H1 (cell line): ENCODE measurements at regions not wholly inside any gene's neighbourhood (a gene's known extent, or its start where the extent isn't known, plus 50 kb on each side); places are given as distances from the start of the nearest gene placed in this dataset.

Source experiments
- CTCF ChIA-PET: fragments of 300-600 bp; sonication (Branson Sonifier 250); formaldehyde crosslinking; loops from one replicate; lab custom pipeline; 2021; ENCODE audit not compliant: partially characterized antibody; lab: Charles Lee
- POLR2A ChIA-PET: fragments of 300-600 bp; sonication (Branson Sonifier 250); formaldehyde crosslinking; loops from one replicate; lab custom pipeline; 2021; ENCODE audit warnings: inconsistent platforms; ENCODE audit not compliant: partially characterized antibody; lab: Charles Lee
- DNase-seq, 2 experiments: peaks; one replicate each; pipeline versions ENCODE4 v3.0.0 to v3.0.0-alpha.2; 2010 to 2022; ENCODE audit warnings: low spot score in 2 of 2, low read depth in 1 of 2, mixed read lengths in 1 of 2
- FAIRE-seq: peaks from 2 replicates; lab custom pipeline; 2011; peaks lifted over from hg19 to GRCh38; lab: Jason Lieb, UNC
- H2AFZ ChIP-seq: 2 replicates; pipeline ENCODE4 v1.8.1; 2012; ENCODE audit warnings: low read length, inconsistent platforms
- H2AK5ac ChIP-seq: 2 replicates; pipeline ENCODE4 v1.6.1; 2013; ENCODE audit warnings: low read depth, low read length
- H2BK120ac ChIP-seq: replicated peaks from 2 replicates; pipeline ENCODE3; 2013; ENCODE audit warnings: low read depth, low read length, inconsistent platforms
- H2BK12ac ChIP-seq: 2 replicates; pipeline ENCODE4 v1.6.1; 2013; ENCODE audit warnings: low read depth, low read length
- H2BK15ac ChIP-seq: 2 replicates; pipeline ENCODE4 v1.6.1; 2013; ENCODE audit warnings: low read length
- H2BK20ac ChIP-seq: 2 replicates; pipeline ENCODE4 v1.6.1; 2013; ENCODE audit warnings: low read length
- H2BK5ac ChIP-seq: 2 replicates; pipeline ENCODE4 v1.6.1; 2013; ENCODE audit warnings: low read depth, low read length
- H3K14ac ChIP-seq: 2 replicates; pipeline ENCODE4 v1.6.1; 2013; ENCODE audit warnings: inconsistent platforms; ENCODE audit not compliant: insufficient read length
- H3K18ac ChIP-seq: 2 replicates; pipeline ENCODE4 v1.6.1; 2013; ENCODE audit warnings: low read length; ENCODE audit errors: extremely low read depth
- H3K23ac ChIP-seq: 2 replicates; pipeline ENCODE4 v1.6.1; 2013; ENCODE audit warnings: inconsistent platforms; ENCODE audit not compliant: insufficient read length
- H3K23me2 ChIP-seq: 2 replicates; pipeline ENCODE4 v1.6.1; 2013; ENCODE audit warnings: low read depth, low read length
- H3K27ac ChIP-seq: 2 replicates; pipeline ENCODE4 v1.6.1; 2011; ENCODE audit warnings: low read depth, low read length, inconsistent platforms
- H3K27me3 ChIP-seq, 4 experiments: replicated peaks in 1 of 4; 1 replicate in 1 of 4; 2 replicates in 3 of 4; pipeline versions ENCODE4 v1.6.1 to v1.8.1; 2011 to 2013; ENCODE audit warnings: low read length in 3 of 4, mild to moderate bottlenecking in 3 of 4, inconsistent platforms in 2 of 4, mixed read lengths in 2 of 4, moderate library complexity in 1 of 4; ENCODE audit not compliant: control insufficient read depth in 3 of 4, insufficient read depth in 3 of 4; ENCODE audit errors: extremely low read depth in 1 of 4
- H3K36me3 ChIP-seq, 4 experiments: 2 replicates each; pipeline versions ENCODE4 v1.6.1 to v1.8.1; 2011 to 2013; ENCODE audit warnings: mild to moderate bottlenecking in 4 of 4, low read length in 3 of 4, moderate library complexity in 2 of 4, control low read depth in 1 of 4, inconsistent platforms in 1 of 4; ENCODE audit not compliant: insufficient read depth in 4 of 4, control insufficient read depth in 2 of 4
- H3K4ac ChIP-seq: replicated peaks from 2 replicates; pipeline ENCODE3; 2013; ENCODE audit warnings: low read length, low read depth, mixed read lengths, inconsistent platforms; ENCODE audit not compliant: insufficient read length
- H3K4me1 ChIP-seq, 4 experiments: replicated peaks in 1 of 4; 1 replicate in 1 of 4; 2 replicates in 3 of 4; pipeline versions ENCODE4 v1.6.1 to v1.8.1; 2011 to 2013; ENCODE audit warnings: low read length in 3 of 4, inconsistent platforms in 2 of 4, mixed read lengths in 1 of 4; ENCODE audit not compliant: insufficient read depth in 4 of 4, control insufficient read depth in 3 of 4
- H3K4me2 ChIP-seq, 2 experiments: 2 replicates each; pipeline versions ENCODE4 v1.6.1 to v1.8.1; 2011 to 2013; ENCODE audit warnings: low read depth in 2 of 2, low read length in 2 of 2, control low read depth in 1 of 2, inconsistent platforms in 1 of 2, mild to moderate bottlenecking in 1 of 2; ENCODE audit not compliant: insufficient read depth in 1 of 2
- H3K4me3 ChIP-seq, 4 experiments: fragments of 200-600, 300-600 bp in 1 of 4; sonication (generic), shearing (Covaris generic), sonication (Bioruptor Twin) in 1 of 4; 2 replicates each; pipeline versions ENCODE4 v1.5.1 to v1.8.1; 2011 to 2016; ENCODE audit warnings: low read length in 4 of 4, low read depth in 3 of 4, control low read depth in 2 of 4, inconsistent platforms in 2 of 4, mild to moderate bottlenecking in 2 of 4, mixed read lengths in 1 of 4, moderate library complexity in 1 of 4; ENCODE audit not compliant: insufficient read depth in 2 of 4; ENCODE audit errors: extremely low read depth in 1 of 4
- H3K56ac ChIP-seq: replicated peaks from 2 replicates; pipeline ENCODE3; 2013; ENCODE audit warnings: low read depth, mild to moderate bottlenecking, mixed read lengths, low read length, inconsistent platforms; ENCODE audit not compliant: insufficient read length
- H3K79me1 ChIP-seq: 2 replicates; pipeline ENCODE4 v1.6.1; 2013; ENCODE audit warnings: low read depth, low read length, control low read depth
- H3K79me2 ChIP-seq, 2 experiments: 2 replicates each; pipeline versions ENCODE4 v1.6.1 to v1.8.1; 2012 to 2013; ENCODE audit warnings: low read length in 2 of 2, mild to moderate bottlenecking in 2 of 2, inconsistent platforms in 1 of 2; ENCODE audit not compliant: insufficient read depth in 2 of 2, control insufficient read depth in 1 of 2
- H3K9ac ChIP-seq, 4 experiments: replicated peaks in 1 of 4; 1 replicate in 1 of 4; 2 replicates in 3 of 4; pipeline versions ENCODE4 v1.6.1 to v1.8.1; 2011 to 2013; ENCODE audit warnings: low read depth in 3 of 4, low read length in 3 of 4, control low read depth in 2 of 4, mild to moderate bottlenecking in 2 of 4, moderate library complexity in 2 of 4, inconsistent platforms in 1 of 4; ENCODE audit errors: extremely low read depth in 1 of 4
- H3K9me3 ChIP-seq, 2 experiments: 2 replicates each; pipeline versions ENCODE4 v1.6.1 to v1.8.1; 2012 to 2013; ENCODE audit warnings: mild to moderate bottlenecking in 2 of 2, moderate library complexity in 2 of 2, control low read depth in 1 of 2, inconsistent platforms in 1 of 2, low read depth in 1 of 2, low read length in 1 of 2, mixed read lengths in 1 of 2; ENCODE audit not compliant: insufficient read depth in 2 of 2
- H4K20me1 ChIP-seq, 2 experiments: replicated peaks in 1 of 2; 2 replicates each; pipeline versions ENCODE3 to v1.8.1; 2011 to 2013; ENCODE audit warnings: inconsistent platforms in 2 of 2, low read length in 2 of 2, mild to moderate bottlenecking in 1 of 2; ENCODE audit not compliant: insufficient read depth in 2 of 2, control insufficient read depth in 1 of 2
- H4K5ac ChIP-seq: 2 replicates; pipeline ENCODE4 v1.6.1; 2013; ENCODE audit warnings: low read length, low read depth, mixed read lengths, inconsistent platforms; ENCODE audit not compliant: insufficient read length
- H4K8ac ChIP-seq: 2 replicates; pipeline ENCODE4 v1.8.0; 2013; ENCODE audit warnings: mild to moderate bottlenecking, moderate library complexity, low read length, inconsistent platforms; ENCODE audit not compliant: insufficient read depth; ENCODE audit errors: extremely low read depth
- H4K91ac ChIP-seq: replicated peaks from 2 replicates; pipeline ENCODE3; 2013; ENCODE audit warnings: low read length, mixed read lengths, inconsistent platforms; ENCODE audit not compliant: insufficient read length
- ASH2L ChIP-seq: fragments of 200-600, 300-600 bp; sonication (generic); IDR thresholded peaks from one replicate; pipeline ENCODE4 v1.7.1; 2017; ENCODE audit warnings: low read length
- BCL11A ChIP-seq, 2 experiments: IDR thresholded peaks; one replicate each; pipeline ENCODE4 v1.6.1; 2011; ENCODE audit warnings: low read depth in 2 of 2, low read length in 2 of 2, mild to moderate bottlenecking in 2 of 2
- BRCA1 ChIP-seq: IDR thresholded peaks from 2 replicates; pipeline ENCODE4 v1.6.1; 2012; ENCODE audit warnings: low read depth, low read length, improper control_type of control experiment
- CTBP2 ChIP-seq: IDR thresholded peaks from 2 replicates; pipeline ENCODE4 v1.7.0; 2011; ENCODE audit warnings: borderline replicate concordance, mild to moderate bottlenecking, moderate library complexity, mixed read lengths, low read length; ENCODE audit not compliant: insufficient read depth, insufficient read length
- EGR1 ChIP-seq: IDR thresholded peaks from 2 replicates; pipeline ENCODE4 v1.6.1; 2011; ENCODE audit warnings: low read depth, low read length, borderline replicate concordance
- HDAC6 ChIP-seq: IDR thresholded peaks from one replicate; pipeline ENCODE4 v1.7.1; 2012; ENCODE audit warnings: low read depth, mild to moderate bottlenecking, inconsistent platforms, low read length, moderate library complexity
- JUND ChIP-seq: IDR thresholded peaks from 2 replicates; pipeline ENCODE4 v1.6.1; 2011; ENCODE audit warnings: mild to moderate bottlenecking, improper control_type of control experiment, low read length
- RNF2 ChIP-seq: fragments of 200-900, 300-1000 bp; sonication (generic); IDR thresholded peaks from 2 replicates; pipeline ENCODE4 v1.7.1; 2016; ENCODE audit warnings: borderline replicate concordance, low read depth, mild to moderate bottlenecking, antibody characterized with exemption, low read length; ENCODE audit not compliant: poor library complexity, severe bottlenecking; ENCODE audit errors: missing control alignments
- SP4 ChIP-seq: IDR thresholded peaks from 2 replicates; pipeline ENCODE4 v1.6.1; 2012; ENCODE audit warnings: low read length, inconsistent platforms
- TCF12 ChIP-seq: IDR thresholded peaks from 2 replicates; pipeline ENCODE4 v1.6.1; 2011; ENCODE audit warnings: low read depth, mild to moderate bottlenecking, low read length
- TEAD4 ChIP-seq: IDR thresholded peaks from 2 replicates; pipeline ENCODE4 v1.6.1; 2012; ENCODE audit warnings: low read depth, low read length, inconsistent platforms, mixed read lengths
- ZNF274 ChIP-seq: IDR thresholded peaks from 2 replicates; pipeline ENCODE4 v1.7.0; 2012; ENCODE audit warnings: low read length, borderline replicate concordance; ENCODE audit errors: extremely low read depth
- WGBS, 2 experiments: shearing (Covaris generic) in 1 of 2; methylation state at CpG; one replicate each; pipeline versions ENCODE4 v1.1.6 to v1.1.7; 2013 to 2015; ENCODE audit warnings: low lambda C conversion rate in 2 of 2, mixed read lengths in 2 of 2, inconsistent platforms in 1 of 2, low coverage in 1 of 2, missing lambda C conversion rate in 1 of 2; ENCODE audit not compliant: insufficient replicate concordance in 2 of 2, insufficient coverage in 1 of 2, insufficient read length in 1 of 2; ENCODE audit errors: extremely low coverage in 1 of 2, missing lambda C conversion rate in 1 of 2; 5-methylcytosine and 5-hydroxymethylcytosine counted together
- TF ChIP-seq, protein P1 (sequence below): IDR thresholded peaks from 2 replicates; pipeline ENCODE4 v1.6.1; 2011; ENCODE audit warnings: low read length, improper control_type of control experiment

DNA sequence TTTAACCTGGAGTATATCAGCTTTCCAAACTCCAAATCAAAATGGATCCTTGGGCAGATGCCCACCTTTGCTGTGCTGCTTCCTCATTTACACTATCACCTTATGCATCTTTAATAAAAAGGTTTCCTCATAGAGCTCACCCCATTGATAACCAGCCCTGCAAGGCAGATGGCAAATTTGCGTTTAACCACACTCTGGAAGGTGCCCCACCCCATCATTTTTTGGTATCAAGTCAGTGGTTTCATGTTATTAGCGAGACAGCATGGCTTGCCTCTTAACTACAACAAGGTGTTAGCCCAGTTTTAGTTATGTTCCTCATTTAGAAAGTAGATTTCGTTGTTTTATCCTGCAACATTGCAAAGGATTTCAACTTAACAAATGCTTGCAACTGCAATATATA, 214.0 kb upstream of the WDFY3 start:
- no peak overlapping the region for H3K4me3 ChIP-seq
- FAIRE-seq, result no peak
- no peak overlapping the region for H3K4me2 ChIP-seq
- ChIA-PET POLR2A (no interaction called here), CTCF (interaction anchor here (1.5 kb wide), 1 partner anchor 32 kb away, joined by 11 read pairs; no protein-coding TSS in a partner anchor)
- no peaks in the 10 kb centered on the region for H3K79me1 ChIP-seq
- no peak for DNase-seq
- 0 out of 2 replicates have a peak overlapping the region, but pooled peaks have one; percentile 41 for H2AFZ ChIP-seq
- H3K18ac ChIP-seq, result no peak overlapping the region
- no peak overlapping the region for H3K9ac ChIP-seq
- H2AK5ac ChIP-seq, result no peak overlapping the region
- H3K27ac ChIP-seq, result no peak overlapping the region
- no peaks in the 10 kb centered on the region for H3K23me2 ChIP-seq
- TF ChIP-seq SP4, result no peak
- TF ChIP-seq CTBP2, result no peak
- no peak for TF ChIP-seq TCF12
- TF ChIP-seq EGR1, result no peak
- TF ChIP-seq TEAD4, result no peak
- TF ChIP-seq BCL11A (IDR thresholded peaks at IDR 0.05; ENCODE audit: low read depth in 2 of 2, low read length in 2 of 2), result no peak
- TF ChIP-seq, protein P1, sequence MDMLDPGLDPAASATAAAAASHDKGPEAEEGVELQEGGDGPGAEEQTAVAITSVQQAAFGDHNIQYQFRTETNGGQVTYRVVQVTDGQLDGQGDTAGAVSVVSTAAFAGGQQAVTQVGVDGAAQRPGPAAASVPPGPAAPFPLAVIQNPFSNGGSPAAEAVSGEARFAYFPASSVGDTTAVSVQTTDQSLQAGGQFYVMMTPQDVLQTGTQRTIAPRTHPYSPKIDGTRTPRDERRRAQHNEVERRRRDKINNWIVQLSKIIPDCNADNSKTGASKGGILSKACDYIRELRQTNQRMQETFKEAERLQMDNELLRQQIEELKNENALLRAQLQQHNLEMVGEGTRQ, result no peak
- TF ChIP-seq RNF2, result no peak
- TF ChIP-seq BRCA1, result no peak
- TF ChIP-seq ZNF274, result no peak
- no peak for TF ChIP-seq JUND
- no peak for TF ChIP-seq HDAC6
- TF ChIP-seq ASH2L, result no peak
- no peaks in the 10 kb centered on the region for H3K27me3 ChIP-seq
- no peak overlapping the region for H2BK5ac ChIP-seq
- H2BK15ac ChIP-seq, result no peak overlapping the region
- H3K36me3 ChIP-seq, result no peaks in the 10 kb centered on the region
- H4K91ac ChIP-seq, result no peak overlapping the region
- no peak overlapping the region for H4K8ac ChIP-seq
- H4K5ac ChIP-seq, result no peak overlapping the region
- no peak overlapping the region for H2BK20ac ChIP-seq
- H4K20me1 ChIP-seq, result no peaks in the 10 kb centered on the region
- no peak overlapping the region for H2BK12ac ChIP-seq
- H3K9me3 ChIP-seq, result no peaks in the 10 kb centered on the region
- no peak overlapping the region for H3K23ac ChIP-seq
- no peak overlapping the region for H3K56ac ChIP-seq
- no peaks in the 10 kb centered on the region for H3K79me2 ChIP-seq
- no peaks in the 10 kb centered on the region for H3K4me1 ChIP-seq
- H2BK120ac ChIP-seq, result no peak overlapping the region
- no peak overlapping the region for H3K4ac ChIP-seq
- WGBS, 2 experiments, result 75% methylated on average over 3 of the region's 3 CpGs; no CpG with 5 or more reads in 1 of the 2 experiments
- H3K14ac ChIP-seq, result no peak overlapping the region
